OCI-LY3 (cell line): ENCODE measurements at regions not wholly inside any gene's neighbourhood (a gene's known extent, or its start where the extent isn't known, plus 50 kb on each side); places are given as distances from the start of the nearest gene placed in this dataset.

Source experiments
- H2AFZ ChIP-seq: fragments of 200-600, 300-600 bp; shearing (Covaris generic); 2 replicates; pipeline ENCODE4 v1.6.0; 2014; ENCODE audit warnings: antibody characterized with exemption, low read depth, low read length
- H3K27ac ChIP-seq: fragments of 200-600, 300-600 bp; sonication (generic); 2 replicates; pipeline ENCODE4 v1.5.1; 2014; ENCODE audit warnings: mild to moderate bottlenecking, low read length, moderate library complexity, mixed read lengths
- H3K27me3 ChIP-seq: fragments of 200-600, 300-600 bp; sonication (generic); 2 replicates; pipeline ENCODE4 v1.6.1; 2014; ENCODE audit warnings: low read depth, low read length, mixed read lengths
- H3K36me3 ChIP-seq: fragments of 200-600, 300-600 bp; sonication (generic); replicated peaks from 2 replicates; pipeline ENCODE3; 2014; ENCODE audit warnings: low read depth, low read length, mixed read lengths
- H3K4me1 ChIP-seq: fragments of 300-600, 200-600 bp; sonication (generic); 2 replicates; pipeline ENCODE4 v1.6.1; 2014; ENCODE audit warnings: low read length, mixed read lengths
- H3K4me2 ChIP-seq: fragments of 200-600, 300-600 bp; sonication (generic); 2 replicates; pipeline ENCODE4 v1.6.1; 2014; ENCODE audit warnings: low read length, mixed read lengths
- H3K4me3 ChIP-seq: fragments of 300-600, 200-600 bp; sonication (generic); 2 replicates; pipeline ENCODE4 v1.5.1; 2014; ENCODE audit warnings: antibody characterized with exemption, mild to moderate bottlenecking, low read length, moderate library complexity
- H3K79me2 ChIP-seq: fragments of 300-600, 200-600 bp; shearing (Covaris generic); 2 replicates; pipeline ENCODE4 v1.6.1; 2014; ENCODE audit warnings: mild to moderate bottlenecking, low read length, mixed read lengths
- H3K9ac ChIP-seq: fragments of 300-600, 200-600 bp; shearing (Covaris generic); 2 replicates; pipeline ENCODE4 v1.6.0; 2014; ENCODE audit warnings: mild to moderate bottlenecking, low read length, moderate library complexity
- H3K9me3 ChIP-seq: fragments of 200-600, 300-600 bp; shearing (Covaris generic); 2 replicates; pipeline ENCODE4 v1.6.1; 2014; ENCODE audit warnings: low read length, mixed read lengths; ENCODE audit not compliant: insufficient read depth
- H4K20me1 ChIP-seq: fragments of 200-600, 300-600 bp; sonication (generic); 2 replicates; pipeline ENCODE4 v1.6.1; 2016; ENCODE audit warnings: low read length, mixed read lengths; ENCODE audit not compliant: insufficient read depth
- EZH2phosphoT487 ChIP-seq: fragments of 200-600 bp; shearing (Covaris generic); IDR thresholded peaks from 2 replicates; pipeline ENCODE4 v1.6.1; 2018; ENCODE audit warnings: antibody characterized with exemption, mixed run types, low read depth
- TF ChIP-seq, protein P1 (sequence below): fragments of 200-600, 300-600 bp; sonication (generic); IDR thresholded peaks from 2 replicates; pipeline ENCODE4 v1.5.1; 2014; ENCODE audit warnings: antibody characterized with exemption, low read length, low read depth

DNA sequence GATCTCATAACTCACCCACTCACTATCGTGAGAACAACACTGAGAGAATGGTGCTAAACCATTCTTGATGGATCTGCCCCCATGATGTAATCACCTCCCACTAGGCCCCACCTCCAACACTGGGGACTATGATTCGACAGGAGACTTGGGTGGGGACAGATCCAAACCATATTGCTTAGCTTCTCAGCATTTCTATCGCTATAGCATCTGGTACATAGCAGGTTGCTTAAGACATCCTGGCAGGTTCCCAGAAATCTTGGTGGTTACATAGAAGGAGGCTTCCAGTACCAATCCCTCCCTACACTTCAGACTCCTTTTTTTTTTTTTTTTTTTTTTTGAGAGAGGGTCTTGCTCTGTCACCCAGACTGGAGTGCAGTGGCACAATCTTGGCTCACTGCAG, 487.8 kb downstream of the EDEM1 start:
- H3K79me2 ChIP-seq = no peaks in the 10 kb centered on the region
- no peak for TF ChIP-seq EZH2phosphoT487
- TF ChIP-seq, protein P1, sequence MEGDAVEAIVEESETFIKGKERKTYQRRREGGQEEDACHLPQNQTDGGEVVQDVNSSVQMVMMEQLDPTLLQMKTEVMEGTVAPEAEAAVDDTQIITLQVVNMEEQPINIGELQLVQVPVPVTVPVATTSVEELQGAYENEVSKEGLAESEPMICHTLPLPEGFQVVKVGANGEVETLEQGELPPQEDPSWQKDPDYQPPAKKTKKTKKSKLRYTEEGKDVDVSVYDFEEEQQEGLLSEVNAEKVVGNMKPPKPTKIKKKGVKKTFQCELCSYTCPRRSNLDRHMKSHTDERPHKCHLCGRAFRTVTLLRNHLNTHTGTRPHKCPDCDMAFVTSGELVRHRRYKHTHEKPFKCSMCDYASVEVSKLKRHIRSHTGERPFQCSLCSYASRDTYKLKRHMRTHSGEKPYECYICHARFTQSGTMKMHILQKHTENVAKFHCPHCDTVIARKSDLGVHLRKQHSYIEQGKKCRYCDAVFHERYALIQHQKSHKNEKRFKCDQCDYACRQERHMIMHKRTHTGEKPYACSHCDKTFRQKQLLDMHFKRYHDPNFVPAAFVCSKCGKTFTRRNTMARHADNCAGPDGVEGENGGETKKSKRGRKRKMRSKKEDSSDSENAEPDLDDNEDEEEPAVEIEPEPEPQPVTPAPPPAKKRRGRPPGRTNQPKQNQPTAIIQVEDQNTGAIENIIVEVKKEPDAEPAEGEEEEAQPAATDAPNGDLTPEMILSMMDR = no peak
- H3K4me1 ChIP-seq = peaks cover 35% of the 10 kb centered on the region
- peaks cover 33% of the 10 kb centered on the region for H3K36me3 ChIP-seq
- H3K27me3 ChIP-seq = no peaks in the 10 kb centered on the region
- no peak overlapping the region for H3K27ac ChIP-seq
- no peak overlapping the region for H3K4me2 ChIP-seq
- H3K9me3 ChIP-seq = peaks cover 40% of the 10 kb centered on the region; the same call in 1 of the 2 replicates
- no peaks in the 10 kb centered on the region for H4K20me1 ChIP-seq
- H3K9ac ChIP-seq = no peak overlapping the region
- H3K4me3 ChIP-seq = no peak overlapping the region
- no peak overlapping the region for H2AFZ ChIP-seq

DNA sequence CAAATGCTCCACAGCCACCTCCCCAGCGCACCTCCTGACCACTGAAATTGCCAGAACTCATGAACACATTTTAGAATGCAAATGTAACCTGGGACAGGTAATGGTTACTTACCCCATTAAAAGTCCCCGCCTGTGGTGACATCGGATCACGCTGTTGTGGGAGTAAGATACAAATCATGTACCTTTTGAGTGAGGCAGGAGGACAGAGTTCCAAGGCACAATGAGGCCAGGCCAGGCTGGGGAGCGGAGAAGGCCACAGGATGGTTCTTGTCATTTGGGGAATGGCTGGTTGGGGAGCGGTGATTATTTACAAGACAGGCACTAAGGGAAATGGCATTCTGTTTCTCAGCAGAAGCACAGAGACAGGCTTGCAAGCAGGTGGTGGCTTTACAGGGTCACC, 490.0 kb downstream of the EDEM1 start:
- no peaks in the 10 kb centered on the region for H4K20me1 ChIP-seq
- H3K4me1 ChIP-seq = peaks cover 35% of the 10 kb centered on the region
- H3K36me3 ChIP-seq = peaks cover 38% of the 10 kb centered on the region
- no peaks in the 10 kb centered on the region for H3K79me2 ChIP-seq
- H3K9ac ChIP-seq = peak overlapping the region; percentile 7; the same call in 1 of the 2 replicates
- H3K4me3 ChIP-seq = no peak overlapping the region
- no peak overlapping the region for H2AFZ ChIP-seq
- H3K4me2 ChIP-seq = peak overlapping the region; percentile 50
- TF ChIP-seq, protein P1 = no peak
- no peak for TF ChIP-seq EZH2phosphoT487
- H3K9me3 ChIP-seq = peaks cover 38% of the 10 kb centered on the region; the same call in 1 of the 2 replicates
- H3K27me3 ChIP-seq = no peaks in the 10 kb centered on the region
- peak overlapping the region; percentile 75 for H3K27ac ChIP-seq

DNA sequence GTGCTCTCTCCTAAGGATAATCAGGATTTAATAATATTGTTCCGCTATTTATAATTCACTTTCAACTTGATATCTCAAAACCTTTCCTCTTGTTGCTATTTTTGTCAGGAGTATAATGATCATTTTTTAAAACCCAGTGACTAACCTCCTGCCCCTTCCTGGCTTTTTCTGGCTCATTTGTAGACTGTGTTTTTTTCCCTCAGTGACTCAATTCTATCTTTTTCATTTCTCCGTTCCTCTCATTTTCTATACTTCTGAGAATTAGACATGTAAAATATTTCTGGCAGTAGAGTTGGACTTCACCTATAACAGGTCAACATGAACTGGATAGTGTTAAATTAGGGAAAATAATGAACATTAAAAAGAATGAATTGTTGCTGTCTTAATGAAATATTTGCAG, 490.7 kb downstream of the EDEM1 start:
- peak overlapping the region; percentile 75 for H3K27ac ChIP-seq
- H3K4me2 ChIP-seq = peak overlapping the region; percentile 50
- no peaks in the 10 kb centered on the region for H3K27me3 ChIP-seq
- H3K9ac ChIP-seq = peak overlapping the region; percentile 7; the same call in 1 of the 2 replicates
- H3K36me3 ChIP-seq = peaks cover 38% of the 10 kb centered on the region
- no peaks in the 10 kb centered on the region for H3K79me2 ChIP-seq
- no peak overlapping the region for H2AFZ ChIP-seq
- H3K9me3 ChIP-seq = peaks cover 38% of the 10 kb centered on the region; the same call in 1 of the 2 replicates
- H3K4me3 ChIP-seq = peak overlapping the region; percentile 20; the same call in 1 of the 2 replicates
- TF ChIP-seq EZH2phosphoT487 = no peak
- TF ChIP-seq, protein P1 = no peak
- H4K20me1 ChIP-seq = no peaks in the 10 kb centered on the region
- H3K4me1 ChIP-seq = peaks cover 35% of the 10 kb centered on the region

DNA sequence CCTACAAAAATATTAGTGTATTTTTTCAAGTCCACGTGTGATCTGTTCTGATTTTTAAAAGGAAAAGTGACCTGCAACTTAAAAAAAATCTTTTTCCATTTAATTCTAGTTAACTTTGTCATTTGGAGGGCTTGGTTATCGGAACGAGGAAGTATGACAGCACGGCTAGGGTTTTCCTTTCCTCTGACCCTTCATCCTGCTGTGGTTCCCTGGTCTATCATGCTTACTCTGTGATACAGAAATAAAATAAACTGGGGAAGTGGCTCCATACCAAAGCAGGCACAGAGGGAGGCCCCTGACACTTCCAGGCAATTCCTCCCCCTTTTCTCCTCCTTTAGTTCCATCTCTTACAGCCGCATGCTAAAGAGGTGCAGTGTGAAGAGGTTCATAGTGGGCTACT, 491.3 kb downstream of the EDEM1 start:
- H3K9ac ChIP-seq = no peak overlapping the region
- no peaks in the 10 kb centered on the region for H3K27me3 ChIP-seq
- no peaks in the 10 kb centered on the region for H3K79me2 ChIP-seq
- H3K27ac ChIP-seq = peak overlapping the region; percentile 75
- no peak overlapping the region for H2AFZ ChIP-seq
- H3K4me2 ChIP-seq = peak overlapping the region; percentile 50; the same call in 1 of the 2 replicates
- no peak overlapping the region for H3K4me3 ChIP-seq
- peaks cover 32% of the 10 kb centered on the region; the same call in 1 of the 2 replicates for H3K9me3 ChIP-seq
- TF ChIP-seq, protein P1 = no peak
- no peak for TF ChIP-seq EZH2phosphoT487
- H4K20me1 ChIP-seq = no peaks in the 10 kb centered on the region
- peaks cover 38% of the 10 kb centered on the region for H3K36me3 ChIP-seq
- H3K4me1 ChIP-seq = peaks cover 35% of the 10 kb centered on the region
